ENCODE measurements at regions not wholly inside any gene's neighbourhood (a gene's known extent, or its start where the extent isn't known, plus 50 kb on each side); places are given as distances from the start of the nearest gene placed in this dataset.

- no peak for DNase-seq
These were observed 357.3 kb upstream of the DDHD1 start for GRCh38 chr14:53510281-53510912.

- DNase-seq: no peak
These were observed 356.4 kb upstream of the DDHD1 start for GRCh38 chr14:53509276-53510244.

- no peak for DNase-seq
These were observed 348.5 kb upstream of the DDHD1 start for GRCh38 chr14:53501361-53502211.

GRCh38 chr14:53500191-53500590, 347.1 kb upstream of the DDHD1 start:
- no peak for DNase-seq

GRCh38 chr14:53496668-53497067, 343.5 kb upstream of the DDHD1 start:
- no peak for DNase-seq

GRCh38 chr14:53495846-53496343, 342.8 kb upstream of the DDHD1 start:
- DNase-seq: no peak

- DNase-seq: no peak
These were observed 341.5 kb upstream of the DDHD1 start for GRCh38 chr14:53494587-53494986.

GRCh38 chr14:53493860-53494259, 340.7 kb upstream of the DDHD1 start:
- DNase-seq: no peak

GRCh38 chr14:53493320-53493719, 340.2 kb upstream of the DDHD1 start:
- DNase-seq: no peak

- no peak for DNase-seq
These were observed 338.8 kb upstream of the DDHD1 start for GRCh38 chr14:53491884-53492277.

GRCh38 chr14:53491256-53491883, 338.2 kb upstream of the DDHD1 start:
- DNase-seq: no peak

GRCh38 chr14:53478174-53478573, 325.1 kb upstream of the DDHD1 start:
- no peak for DNase-seq

- DNase-seq: no peak
These were observed 320.4 kb upstream of the DDHD1 start for GRCh38 chr14:53473480-53473879.

GRCh38 chr14:53472306-53472705, 319.2 kb upstream of the DDHD1 start:
- no peak for DNase-seq

GRCh38 chr14:53470351-53471043, 317.4 kb upstream of the DDHD1 start:
- no peak for DNase-seq

- no peak for DNase-seq
These were observed 315.8 kb upstream of the DDHD1 start for GRCh38 chr14:53468876-53469275.

GRCh38 chr14:53464376-53464775, 311.3 kb upstream of the DDHD1 start:
- DNase-seq: no peak

GRCh38 chr14:53462931-53463778, 310.0 kb upstream of the DDHD1 start:
- DNase-seq: no peak

GRCh38 chr14:53461858-53462257, 308.7 kb upstream of the DDHD1 start:
- no peak for DNase-seq

- no peak for DNase-seq
These were observed 307.4 kb upstream of the DDHD1 start for GRCh38 chr14:53460544-53460943.

GRCh38 chr14:53458368-53458814, 305.3 kb upstream of the DDHD1 start:
- DNase-seq: no peak

All from activated T-cell treated with anti-CD3 and anti-CD28 coated beads for 4 hours (primary cell).